HepG2 (cell line): ENCODE measurements at regions not wholly inside any gene's neighbourhood (a gene's known extent, or its start where the extent isn't known, plus 50 kb on each side); places are given as distances from the start of the nearest gene placed in this dataset.

Experiments
- ATAC-seq: fragments of 200-7000 bp; cut with Tn5 transposase; 3 replicates; pipeline ENCODE4 v1.9.1; 2020; ENCODE audit warnings: mild to moderate bottlenecking, moderate library complexity
- BruUV-seq: library from RNA; stranded (reverse); fragments of 400-500 nt; replicated peaks from 2 replicates; lab custom pipeline; 2021; lab: Mats Ljungman, UMichigan
- CTCF ChIA-PET: fragments of 300-600 bp; formaldehyde crosslinking; extraction: SDS; loops from one replicate; lab custom pipeline; 2021; ENCODE audit warnings: low total read pairs, inconsistent platforms, low intra/inter-chr PET ratio; lab: Yijun Ruan, JAX
- POLR2A ChIA-PET: fragments of 350-600 bp; sonication (Branson Sonifier 250); formaldehyde crosslinking; loops from one replicate; lab custom pipeline; 2020; ENCODE audit warnings: antibody characterized with exemption, inconsistent platforms; lab: Yijun Ruan, JAX
- DNase-seq: peaks from one replicate; pipeline ENCODE4 v3.0.0-alpha.2; 2015; ENCODE audit warnings: low spot score
- FAIRE-seq: peaks from 3 replicates; lab custom pipeline; 2011; peaks lifted over from hg19 to GRCh38; lab: Jason Lieb, UNC
- H2AFZ ChIP-seq: one replicate; pipeline ENCODE4 v1.6.1; 2011; ENCODE audit warnings: low read length, inconsistent platforms
- H3K27ac ChIP-seq: fragments of 300-600 bp; 3 replicates; pipeline ENCODE4 v1.8.0; 2011; ENCODE audit warnings: mixed run types, mild to moderate bottlenecking, mixed read lengths, low read length, inconsistent platforms; ENCODE audit not compliant: insufficient read depth; ENCODE audit errors: extremely low read length
- H3K27me3 ChIP-seq, 2 experiments: fragments of 200-600 bp in 1 of 2; 2 replicates in 1 of 2; 3 replicates in 1 of 2; pipeline versions ENCODE4 v1.6.0 to v1.8.0; 2011; ENCODE audit warnings: low read length in 2 of 2, mild to moderate bottlenecking in 2 of 2, moderate library complexity in 2 of 2, inconsistent platforms in 1 of 2; ENCODE audit not compliant: insufficient read depth in 2 of 2, control insufficient read depth in 1 of 2
- H3K36me3 ChIP-seq, 2 experiments: fragments of 200-600 bp in 1 of 2; replicated peaks in 1 of 2; 2 replicates in 1 of 2; 3 replicates in 1 of 2; pipeline versions ENCODE4 v1.5.1 to v1.8.0; 2011; ENCODE audit warnings: low read length in 2 of 2, inconsistent platforms in 1 of 2; ENCODE audit not compliant: insufficient read depth in 2 of 2, control insufficient read depth in 1 of 2
- H3K4me1 ChIP-seq: 2 replicates; pipeline ENCODE4 v1.5.1; 2012; ENCODE audit warnings: low read length, inconsistent platforms; ENCODE audit not compliant: insufficient read depth
- H3K4me2 ChIP-seq: 2 replicates; pipeline ENCODE4 v1.6.0; 2011; ENCODE audit warnings: low read depth, low read length, inconsistent platforms
- H3K4me3 ChIP-seq, 3 experiments: fragments of 200-600 bp in 1 of 3; sonication (generic), shearing (Covaris generic) in 1 of 3; replicated peaks in 1 of 3; 2 replicates each; pipeline ENCODE4 v1.5.1; 2011 to 2016; ENCODE audit warnings: low read length in 3 of 3, inconsistent platforms in 2 of 3, low read depth in 2 of 3, mild to moderate bottlenecking in 2 of 3, control low read depth in 1 of 3, mixed read lengths in 1 of 3; ENCODE audit not compliant: insufficient read depth in 1 of 3
- H3K79me2 ChIP-seq: one replicate; pipeline ENCODE4 v1.6.1; 2011; ENCODE audit warnings: low read length, inconsistent platforms; ENCODE audit not compliant: insufficient read depth
- H3K9ac ChIP-seq: 2 replicates; pipeline ENCODE4 v1.6.0; 2011; ENCODE audit warnings: mild to moderate bottlenecking, low read depth, low read length, inconsistent platforms; ENCODE audit not compliant: insufficient read depth
- H3K9me3 ChIP-seq: 2 replicates; pipeline ENCODE4 v1.5.1; 2012; ENCODE audit warnings: mild to moderate bottlenecking, low read length
- H4K20me1 ChIP-seq: 2 replicates; pipeline ENCODE4 v1.6.0; 2011; ENCODE audit warnings: inconsistent platforms, mild to moderate bottlenecking, low read length, moderate library complexity; ENCODE audit not compliant: insufficient read depth
- ESRRA ChIP-seq: sonication (generic); formaldehyde crosslinking; IDR thresholded peaks from 2 replicates; pipeline ENCODE4 v1.5.1; 2020; ENCODE audit warnings: mild to moderate bottlenecking, low read depth, missing genetic modification reagents
- FOXA1 ChIP-seq, 2 experiments: fragments of 450-650 bp in 1 of 2; sonication (generic) in 1 of 2; formaldehyde crosslinking in 1 of 2; IDR thresholded peaks; 2 replicates each; pipeline versions ENCODE4 v1.4.0 to v1.6.1; 2016 to 2020; ENCODE audit warnings: missing genetic modification reagents in 1 of 2
- HOXA5 ChIP-seq: sonication (generic); formaldehyde crosslinking; IDR thresholded peaks from 2 replicates; pipeline ENCODE4 v1.4.0; 2020; ENCODE audit warnings: missing genetic modification reagents
- HOXD1 ChIP-seq: sonication (generic); formaldehyde crosslinking; IDR thresholded peaks from 2 replicates; pipeline ENCODE4 v1.5.0; 2020; ENCODE audit warnings: missing genetic modification reagents
- IRF2 ChIP-seq: IDR thresholded peaks from 2 replicates; pipeline ENCODE4 v1.6.1; 2018; ENCODE audit warnings: missing genetic modification reagents, missing compliant biosample characterization
- ISL2 ChIP-seq: sonication (generic); formaldehyde crosslinking; IDR thresholded peaks from 2 replicates; pipeline ENCODE4 v1.5.0; 2020; ENCODE audit warnings: missing genetic modification reagents
- JUND ChIP-seq: sonication (generic); formaldehyde crosslinking; IDR thresholded peaks from 2 replicates; pipeline ENCODE4 v1.8.0; 2022; ENCODE audit warnings: mild to moderate bottlenecking, missing genetic modification reagents
- KAT7 ChIP-seq: IDR thresholded peaks from 2 replicates; pipeline ENCODE4 v1.6.1; 2018; ENCODE audit warnings: borderline replicate concordance, missing compliant biosample characterization
- KMT2A ChIP-seq: sonication (generic); formaldehyde crosslinking; IDR thresholded peaks from 2 replicates; pipeline ENCODE4 v1.4.0; 2020; ENCODE audit warnings: missing genetic modification reagents
- MYNN ChIP-seq: sonication (generic); formaldehyde crosslinking; IDR thresholded peaks from 2 replicates; pipeline ENCODE4 v1.4.0; 2020; ENCODE audit warnings: mild to moderate bottlenecking, low read depth, missing genetic modification reagents
- PHF8 ChIP-seq: sonication (generic); formaldehyde crosslinking; IDR thresholded peaks from 2 replicates; pipeline ENCODE4 v1.5.0; 2020; ENCODE audit warnings: missing genetic modification reagents
- REXO4 ChIP-seq: sonication (generic); formaldehyde crosslinking; IDR thresholded peaks from 2 replicates; pipeline ENCODE4 v1.8.0; 2022; ENCODE audit warnings: missing genetic modification reagents, mild to moderate bottlenecking, borderline replicate concordance
- SETDB1 ChIP-seq: sonication (generic); formaldehyde crosslinking; IDR thresholded peaks from 2 replicates; pipeline ENCODE4 v1.5.1; 2020; ENCODE audit warnings: missing genetic modification reagents, mild to moderate bottlenecking, borderline replicate concordance
- SIX1 ChIP-seq: sonication (generic); formaldehyde crosslinking; IDR thresholded peaks from 2 replicates; pipeline ENCODE4 v1.4.0; 2020; ENCODE audit warnings: missing genetic modification reagents, borderline replicate concordance
- TCF7 ChIP-seq: sonication (generic); IDR thresholded peaks from 2 replicates; pipeline ENCODE4 v1.6.1; 2016; ENCODE audit warnings: antibody characterized with exemption, low read depth
- ZNF232 ChIP-seq: sonication (generic); formaldehyde crosslinking; IDR thresholded peaks from 2 replicates; pipeline ENCODE4 v1.4.0; 2020; ENCODE audit warnings: missing genetic modification reagents, borderline replicate concordance
- ZNF350 ChIP-seq: sonication (generic); formaldehyde crosslinking; IDR thresholded peaks from 2 replicates; pipeline ENCODE4 v1.4.0; 2020; ENCODE audit warnings: mild to moderate bottlenecking, low read depth, missing genetic modification reagents, borderline replicate concordance
- ZSCAN20 ChIP-seq: sonication (generic); formaldehyde crosslinking; IDR thresholded peaks from 2 replicates; pipeline ENCODE4 v1.4.0; 2020; ENCODE audit warnings: missing genetic modification reagents, mild to moderate bottlenecking, borderline replicate concordance
- WGBS: methylation state at CpG from one replicate; pipeline ENCODE4 v1.1.6; 2017; ENCODE audit warnings: low lambda C conversion rate; 5-methylcytosine and 5-hydroxymethylcytosine counted together
- in situ Hi-C: cut with HindIII; loops from 2 replicates; pipeline ENCODE4 v1.10.0; 2017; ENCODE audit warnings: low pct_unique_long_range_greater_than_20kb; ENCODE audit not compliant: extremely low pct_ligation_motif_present
- intact Hi-C: fragments of 100-400 bp; cut with micrococcal nuclease; formaldehyde crosslinking; loops from one replicate; pipeline ENCODE4 v1.10.0; 2022; ENCODE audit not compliant: unreplicated experiment
- TF ChIP-seq, protein P1 (sequence below): sonication (generic); formaldehyde crosslinking; IDR thresholded peaks from 2 replicates; pipeline ENCODE4 v1.8.0; 2022; ENCODE audit warnings: low read depth, missing genetic modification reagents
- TF ChIP-seq, protein P2 (sequence below): sonication (generic); formaldehyde crosslinking; IDR thresholded peaks from 2 replicates; pipeline ENCODE4 v1.4.0; 2020; ENCODE audit warnings: missing genetic modification reagents, borderline replicate concordance

GRCh38 chr18:61753373-61753772 lies 139.4 kb downstream of the RNF152 start:
- in situ Hi-C loops (no loop called here), intact Hi-C loops (no loop called here)
- no peak overlapping the region for H3K4me3 ChIP-seq
- no peak overlapping the region for H3K4me2 ChIP-seq
- H4K20me1 ChIP-seq = no peaks in the 10 kb centered on the region
- H3K79me2 ChIP-seq = no peaks in the 10 kb centered on the region
- no TSS peak for BruUV-seq
- no peak overlapping the region for H3K27ac ChIP-seq
- POLR2A ChIA-PET = no interaction called here
- TF ChIP-seq REXO4 (CRISPR knock-in tag) (no peak), KMT2A (CRISPR knock-in tag) (no peak), MYNN (CRISPR knock-in tag) (no peak), JUND (CRISPR knock-in tag) (no peak), ZSCAN20 (CRISPR knock-in tag) (no peak), SIX1 (no peak), ZNF232 (CRISPR knock-in tag) (no peak), ESRRA (no peak)
- H3K36me3 ChIP-seq = no peaks in the 10 kb centered on the region
- H3K27me3 ChIP-seq = no peaks in the 10 kb centered on the region
- CTCF ChIA-PET = no interaction called here
- H2AFZ ChIP-seq = no peak overlapping the region
- 39% methylated on average over 1 of the region's 1 CpG for WGBS
- H3K9ac ChIP-seq = no peak overlapping the region
- ATAC-seq (no peak), FAIRE-seq (no peak), DNase-seq (no peak)
- H3K4me1 ChIP-seq = no peaks in the 10 kb centered on the region
- no peaks in the 10 kb centered on the region for H3K9me3 ChIP-seq

GRCh38 chr18:61752973-61753372 lies 139.8 kb downstream of the RNF152 start:
- ATAC-seq = no peak
- no peak for DNase-seq
- ChIA-PET CTCF (no interaction called here), POLR2A (no interaction called here)
- Histone ChIP-seq H3K4me1 (no peaks in the 10 kb centered on the region), H3K79me2 (no peaks in the 10 kb centered on the region), H3K9ac (no peak overlapping the region), H3K27ac (no peak overlapping the region), H4K20me1 (no peaks in the 10 kb centered on the region), H3K4me2 (no peak overlapping the region), H3K36me3 (no peaks in the 10 kb centered on the region), H3K27me3 (no peaks in the 10 kb centered on the region), H2AFZ (no peak overlapping the region), H3K4me3 (no peak overlapping the region), H3K9me3 (no peaks in the 10 kb centered on the region)
- in situ Hi-C loops (no loop called here), intact Hi-C loops (no loop called here)
- no peak for FAIRE-seq
- 16% methylated on average over 5 of the region's 5 CpGs for WGBS
- no TSS peak for BruUV-seq
- no peak for TF ChIP-seq ISL2 (CRISPR knock-in tag)
- no peak for TF ChIP-seq HOXA5 (CRISPR knock-in tag)
- TF ChIP-seq PHF8 (CRISPR knock-in tag) = no peak
- TF ChIP-seq KAT7 (CRISPR knock-in tag) = no peak
- TF ChIP-seq FOXA1 (IDR thresholded peaks at IDR 0.05) = no peak
- TF ChIP-seq FOXA1 (CRISPR knock-in tag; IDR thresholded peaks at IDR 0.05) = no peak
- no peak for TF ChIP-seq SETDB1 (CRISPR knock-in tag)
- TF ChIP-seq, protein P1, sequence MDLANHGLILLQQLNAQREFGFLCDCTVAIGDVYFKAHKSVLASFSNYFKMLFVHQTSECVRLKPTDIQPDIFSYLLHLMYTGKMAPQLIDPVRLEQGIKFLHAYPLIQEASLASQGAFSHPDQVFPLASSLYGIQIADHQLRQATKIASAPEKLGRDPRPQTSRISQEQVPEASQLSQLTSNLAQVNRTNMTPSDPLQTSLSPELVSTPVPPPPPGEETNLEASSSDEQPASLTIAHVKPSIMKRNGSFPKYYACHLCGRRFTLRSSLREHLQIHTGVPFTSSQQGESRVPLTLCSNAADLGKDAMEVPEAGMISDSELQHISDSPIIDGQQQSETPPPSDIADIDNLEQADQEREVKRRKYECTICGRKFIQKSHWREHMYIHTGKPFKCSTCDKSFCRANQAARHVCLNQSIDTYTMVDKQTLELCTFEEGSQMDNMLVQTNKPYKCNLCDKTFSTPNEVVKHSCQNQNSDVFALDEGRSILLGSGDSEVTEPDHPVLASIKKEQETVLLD (CRISPR knock-in tag) = no peak
- TF ChIP-seq, protein P2, sequence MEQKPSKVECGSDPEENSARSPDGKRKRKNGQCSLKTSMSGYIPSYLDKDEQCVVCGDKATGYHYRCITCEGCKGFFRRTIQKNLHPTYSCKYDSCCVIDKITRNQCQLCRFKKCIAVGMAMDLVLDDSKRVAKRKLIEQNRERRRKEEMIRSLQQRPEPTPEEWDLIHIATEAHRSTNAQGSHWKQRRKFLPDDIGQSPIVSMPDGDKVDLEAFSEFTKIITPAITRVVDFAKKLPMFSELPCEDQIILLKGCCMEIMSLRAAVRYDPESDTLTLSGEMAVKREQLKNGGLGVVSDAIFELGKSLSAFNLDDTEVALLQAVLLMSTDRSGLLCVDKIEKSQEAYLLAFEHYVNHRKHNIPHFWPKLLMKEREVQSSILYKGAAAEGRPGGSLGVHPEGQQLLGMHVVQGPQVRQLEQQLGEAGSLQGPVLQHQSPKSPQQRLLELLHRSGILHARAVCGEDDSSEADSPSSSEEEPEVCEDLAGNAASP (CRISPR knock-in tag) = no peak
- no peak for TF ChIP-seq HOXD1 (CRISPR knock-in tag)
- no peak for TF ChIP-seq IRF2 (CRISPR knock-in tag)
- TF ChIP-seq TCF7 = no peak
- no peak for TF ChIP-seq ZNF350
